Thoracic aorta (tissue), 2 donors: ENCODE measurements at regions not wholly inside any gene's neighbourhood (a gene's known extent, or its start where the extent isn't known, plus 50 kb on each side); places are given as distances from the start of the nearest gene placed in this dataset.

Experiments used
- ATAC-seq: fragments of 150-250 bp; one replicate; pipeline ENCODE4 v1.8.0; 2017; ENCODE audit warnings: low read depth; ENCODE audit not compliant: insufficient number of reproducible peaks, low FRiP score
- DNase-seq: peaks from one replicate; pipeline ENCODE4 v3.0.0-alpha.2; 2020; ENCODE audit warnings: low spot score
- H3K27ac ChIP-seq, 2 donors: fragments of 200-600 bp; sonication (generic); 1 replicate in 1 of 2; 2 replicates in 1 of 2; pipeline ENCODE4 v1.5.1; 2016; ENCODE audit warnings: mild to moderate bottlenecking in 2 of 2, moderate library complexity in 2 of 2
- H3K27me3 ChIP-seq: fragments of 200-600 bp; sonication (generic); replicated peaks from 2 replicates; pipeline ENCODE4 v1.6.0; 2016; ENCODE audit warnings: mild to moderate bottlenecking; ENCODE audit not compliant: insufficient read depth
- H3K36me3 ChIP-seq: fragments of 200-600 bp; sonication (generic); one replicate; pipeline ENCODE4 v1.5.1; 2016
- H3K4me1 ChIP-seq, 2 donors: fragments of 200-600 bp; sonication (generic); 1 replicate in 1 of 2; 2 replicates in 1 of 2; pipeline versions ENCODE4 v1.5.1 to v1.6.0; 2016; ENCODE audit warnings: low read depth in 2 of 2, mild to moderate bottlenecking in 1 of 2; ENCODE audit not compliant: control insufficient read depth in 1 of 2
- H3K4me3 ChIP-seq: fragments of 200-600 bp; sonication (generic); 2 replicates; pipeline ENCODE4 v1.5.1; 2016; ENCODE audit warnings: mild to moderate bottlenecking
- H3K9me3 ChIP-seq: fragments of 200-600 bp; sonication (generic); 2 replicates; pipeline ENCODE4 v1.5.1; 2016
- TF ChIP-seq, protein P1 (sequence below): fragments of 200-600 bp; sonication (generic); IDR thresholded peaks from one replicate; pipeline ENCODE4 v1.5.1; 2019; ENCODE audit warnings: antibody characterized with exemption

DNA sequence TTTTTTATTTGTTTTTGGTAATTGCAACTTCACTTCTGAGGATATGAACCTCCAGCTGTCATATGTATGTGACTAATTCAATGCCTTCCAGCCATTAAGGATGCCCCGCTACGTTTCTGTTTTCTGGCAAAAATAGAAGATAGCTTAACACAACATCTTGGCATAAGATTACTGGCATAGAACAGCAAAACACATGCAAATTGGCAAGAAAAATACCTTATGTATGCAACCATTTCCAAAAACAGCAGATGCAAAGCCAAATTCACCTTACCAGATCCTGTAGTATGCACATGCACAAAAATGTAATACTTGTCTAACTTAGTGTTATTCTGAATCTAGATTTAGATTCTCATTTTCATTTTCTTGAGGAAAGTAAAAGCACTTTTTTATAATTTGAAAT, 461.1 kb upstream of the CYLC2 start:
- Histone ChIP-seq H3K27ac (no peak overlapping the region), H3K4me1 (no peaks in the 10 kb centered on the region), H3K36me3 (no peaks in the 10 kb centered on the region), H3K27me3 (no peaks in the 10 kb centered on the region), H3K9me3 (no peaks in the 10 kb centered on the region), H3K4me3 (no peak overlapping the region)
- TF ChIP-seq, protein P1, sequence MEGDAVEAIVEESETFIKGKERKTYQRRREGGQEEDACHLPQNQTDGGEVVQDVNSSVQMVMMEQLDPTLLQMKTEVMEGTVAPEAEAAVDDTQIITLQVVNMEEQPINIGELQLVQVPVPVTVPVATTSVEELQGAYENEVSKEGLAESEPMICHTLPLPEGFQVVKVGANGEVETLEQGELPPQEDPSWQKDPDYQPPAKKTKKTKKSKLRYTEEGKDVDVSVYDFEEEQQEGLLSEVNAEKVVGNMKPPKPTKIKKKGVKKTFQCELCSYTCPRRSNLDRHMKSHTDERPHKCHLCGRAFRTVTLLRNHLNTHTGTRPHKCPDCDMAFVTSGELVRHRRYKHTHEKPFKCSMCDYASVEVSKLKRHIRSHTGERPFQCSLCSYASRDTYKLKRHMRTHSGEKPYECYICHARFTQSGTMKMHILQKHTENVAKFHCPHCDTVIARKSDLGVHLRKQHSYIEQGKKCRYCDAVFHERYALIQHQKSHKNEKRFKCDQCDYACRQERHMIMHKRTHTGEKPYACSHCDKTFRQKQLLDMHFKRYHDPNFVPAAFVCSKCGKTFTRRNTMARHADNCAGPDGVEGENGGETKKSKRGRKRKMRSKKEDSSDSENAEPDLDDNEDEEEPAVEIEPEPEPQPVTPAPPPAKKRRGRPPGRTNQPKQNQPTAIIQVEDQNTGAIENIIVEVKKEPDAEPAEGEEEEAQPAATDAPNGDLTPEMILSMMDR = no peak
- no peak for DNase-seq
- no peak for ATAC-seq

DNA sequence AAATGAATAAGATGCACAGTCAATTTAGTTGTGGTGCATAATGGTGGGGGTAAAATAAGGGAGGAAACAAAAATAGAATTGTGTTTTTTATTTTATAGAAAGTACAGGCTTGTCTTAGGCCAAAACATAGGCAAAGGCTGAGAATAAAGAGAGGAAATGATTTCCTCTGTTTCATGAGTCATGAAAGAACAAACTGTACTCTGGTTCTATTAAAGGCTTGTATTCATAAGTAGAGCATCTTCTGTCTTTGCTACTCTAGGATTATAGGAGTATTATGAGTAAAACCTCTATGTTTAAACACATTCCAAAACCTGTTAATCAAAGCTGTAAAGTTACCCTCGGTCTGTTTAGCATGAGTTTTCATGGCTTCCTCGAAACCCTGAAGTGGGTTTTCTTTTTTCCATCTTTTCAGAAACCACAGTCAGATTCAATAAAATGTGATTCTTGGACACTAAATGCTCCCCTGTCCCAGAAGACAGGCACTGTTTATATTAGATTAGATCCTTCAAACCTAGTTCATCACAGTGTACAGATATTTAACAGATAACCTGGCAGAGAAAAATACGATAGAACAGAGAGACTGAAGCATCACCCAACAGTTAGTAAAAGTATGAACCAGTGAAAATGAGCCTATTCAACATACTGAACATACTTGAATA, 473.9 kb upstream of the CYLC2 start:
- Histone ChIP-seq H3K36me3 (no peaks in the 10 kb centered on the region), H3K9me3 (no peaks in the 10 kb centered on the region), H3K27me3 (no peaks in the 10 kb centered on the region), H3K27ac (no peak overlapping the region), H3K4me3 (no peak overlapping the region), H3K4me1 (no peaks in the 10 kb centered on the region)
- DNase-seq (no peak), ATAC-seq (no peak)
- TF ChIP-seq, protein P1 = no peak

DNA sequence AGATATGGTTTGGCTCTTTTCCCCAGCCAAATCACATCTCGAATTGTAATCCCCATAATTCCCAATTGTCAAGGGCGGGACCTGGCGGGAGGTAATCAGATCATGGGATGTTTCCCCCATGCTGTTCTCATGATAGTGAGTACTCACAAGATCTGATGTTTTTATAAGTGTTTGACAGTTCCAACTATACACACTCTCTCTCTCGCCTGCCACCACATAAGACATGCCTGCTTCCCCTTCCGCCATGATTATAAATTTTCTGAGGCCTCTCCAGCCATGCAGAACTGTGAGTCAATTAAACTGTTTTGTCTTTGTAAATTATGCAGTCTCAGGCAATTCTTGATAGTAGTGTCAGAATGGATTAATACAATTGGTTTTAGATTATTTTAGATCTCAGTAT, 475.7 kb upstream of the CYLC2 start:
- ATAC-seq = no peak
- TF ChIP-seq, protein P1 = no peak
- Histone ChIP-seq H3K27ac (no peak overlapping the region), H3K4me1 (no peaks in the 10 kb centered on the region), H3K36me3 (no peaks in the 10 kb centered on the region), H3K9me3 (no peaks in the 10 kb centered on the region), H3K27me3 (no peaks in the 10 kb centered on the region), H3K4me3 (no peak overlapping the region)
- DNase-seq = no peak

DNA sequence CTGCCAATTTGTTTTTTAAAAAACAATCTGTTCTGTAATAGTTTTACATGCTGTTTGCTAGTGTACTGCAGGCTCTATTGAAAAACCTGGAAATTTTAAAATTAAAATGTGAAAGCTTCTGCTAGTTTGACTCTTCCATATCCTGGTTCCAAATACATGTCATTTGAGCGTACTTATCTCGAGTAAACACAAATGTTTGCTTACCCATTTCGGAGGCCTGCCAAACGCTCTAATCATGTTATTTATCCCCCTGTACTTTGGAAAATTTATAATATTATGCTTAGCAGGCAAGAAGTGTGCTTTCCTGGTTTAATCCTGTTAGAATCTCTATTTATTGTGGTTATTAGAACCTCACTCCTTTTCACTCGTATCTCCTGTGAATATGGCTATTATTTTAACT, 476.8 kb upstream of the CYLC2 start:
- DNase-seq (no peak), ATAC-seq (no peak)
- Histone ChIP-seq H3K4me3 (no peak overlapping the region), H3K36me3 (no peaks in the 10 kb centered on the region), H3K27ac (no peak overlapping the region), H3K4me1 (no peaks in the 10 kb centered on the region), H3K9me3 (no peaks in the 10 kb centered on the region), H3K27me3 (no peaks in the 10 kb centered on the region)
- TF ChIP-seq, protein P1 = no peak

DNA sequence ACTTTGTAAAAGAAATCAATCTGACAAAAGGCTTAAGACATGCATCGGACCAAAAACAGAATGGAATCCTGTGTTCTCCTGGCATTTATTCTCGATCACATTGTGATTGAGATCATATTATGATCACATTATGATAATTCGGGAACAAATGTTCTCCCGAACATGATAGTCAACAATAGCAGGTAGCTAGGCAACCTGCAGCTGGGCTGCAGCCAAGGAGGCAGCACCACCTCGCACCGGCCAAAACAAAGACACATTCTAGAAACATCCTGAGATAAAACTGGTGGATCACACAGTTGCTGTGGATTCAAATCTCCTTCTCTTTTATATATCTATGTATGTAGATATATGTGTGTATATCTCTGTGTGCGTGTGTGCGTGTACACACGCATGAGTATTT, 480.6 kb upstream of the CYLC2 start:
- no peaks in the 10 kb centered on the region for H3K27me3 ChIP-seq
- DNase-seq (no peak), ATAC-seq (no peak)
- no peaks in the 10 kb centered on the region for H3K36me3 ChIP-seq
- H3K9me3 ChIP-seq = no peaks in the 10 kb centered on the region
- TF ChIP-seq, protein P1 = no peak
- H3K27ac ChIP-seq = no peak overlapping the region
- no peak overlapping the region for H3K4me3 ChIP-seq
- H3K4me1 ChIP-seq = no peaks in the 10 kb centered on the region
